ENCODE measurements at regions not wholly inside any gene's neighbourhood (a gene's known extent, or its start where the extent isn't known, plus 50 kb on each side); places are given as distances from the start of the nearest gene placed in this dataset.

DNA sequence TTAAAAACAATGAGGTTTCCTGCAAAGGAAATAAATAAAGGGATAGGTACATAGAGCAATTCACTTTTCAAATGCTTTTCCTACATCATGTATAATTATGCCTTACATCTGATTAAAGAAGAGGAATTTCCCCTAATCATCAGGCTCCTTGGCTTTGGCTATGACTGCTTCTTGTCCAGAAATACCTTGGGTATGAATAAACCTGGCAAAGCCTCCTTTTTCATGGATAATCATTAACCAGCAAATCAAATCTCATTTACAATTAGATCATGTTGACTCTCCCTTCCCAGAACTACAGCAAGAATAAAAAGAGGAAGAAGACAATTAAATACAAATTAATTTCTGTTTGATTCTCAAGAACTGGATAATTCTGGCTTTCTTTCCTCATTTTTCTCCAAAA is 58.0 kb upstream of the CD2AP start:
- TF ChIP-seq, protein P1, sequence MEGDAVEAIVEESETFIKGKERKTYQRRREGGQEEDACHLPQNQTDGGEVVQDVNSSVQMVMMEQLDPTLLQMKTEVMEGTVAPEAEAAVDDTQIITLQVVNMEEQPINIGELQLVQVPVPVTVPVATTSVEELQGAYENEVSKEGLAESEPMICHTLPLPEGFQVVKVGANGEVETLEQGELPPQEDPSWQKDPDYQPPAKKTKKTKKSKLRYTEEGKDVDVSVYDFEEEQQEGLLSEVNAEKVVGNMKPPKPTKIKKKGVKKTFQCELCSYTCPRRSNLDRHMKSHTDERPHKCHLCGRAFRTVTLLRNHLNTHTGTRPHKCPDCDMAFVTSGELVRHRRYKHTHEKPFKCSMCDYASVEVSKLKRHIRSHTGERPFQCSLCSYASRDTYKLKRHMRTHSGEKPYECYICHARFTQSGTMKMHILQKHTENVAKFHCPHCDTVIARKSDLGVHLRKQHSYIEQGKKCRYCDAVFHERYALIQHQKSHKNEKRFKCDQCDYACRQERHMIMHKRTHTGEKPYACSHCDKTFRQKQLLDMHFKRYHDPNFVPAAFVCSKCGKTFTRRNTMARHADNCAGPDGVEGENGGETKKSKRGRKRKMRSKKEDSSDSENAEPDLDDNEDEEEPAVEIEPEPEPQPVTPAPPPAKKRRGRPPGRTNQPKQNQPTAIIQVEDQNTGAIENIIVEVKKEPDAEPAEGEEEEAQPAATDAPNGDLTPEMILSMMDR (IDR thresholded peaks at IDR 0.05), result no peak
- TF ChIP-seq RAD21 (IDR thresholded peaks at IDR 0.05; ENCODE audit: low read length) (no peak), SIN3A (IDR thresholded peaks at IDR 0.05; ENCODE audit: borderline replicate concordance, low read depth, low read length) (no peak), POLR2AphosphoS5 (IDR thresholded peaks at IDR 0.05; ENCODE audit: low read depth, low read length) (no peak), TCF12 (IDR thresholded peaks at IDR 0.05) (no peak), JUND (IDR thresholded peaks at IDR 0.05) (no peak), RCOR1 (IDR thresholded peaks at IDR 0.05; ENCODE audit: low read length) (no peak), EP300 (IDR thresholded peaks at IDR 0.05; ENCODE audit: borderline replicate concordance in 1 of 2, low read depth in 1 of 2, low read length in 1 of 2) (no peak), MXI1 (IDR thresholded peaks at IDR 0.05; ENCODE audit: low read depth, low read length) (no peak), NRF1 (IDR thresholded peaks at IDR 0.05; ENCODE audit: low read depth, low read length) (no peak)
- TF ChIP-seq, protein P2, sequence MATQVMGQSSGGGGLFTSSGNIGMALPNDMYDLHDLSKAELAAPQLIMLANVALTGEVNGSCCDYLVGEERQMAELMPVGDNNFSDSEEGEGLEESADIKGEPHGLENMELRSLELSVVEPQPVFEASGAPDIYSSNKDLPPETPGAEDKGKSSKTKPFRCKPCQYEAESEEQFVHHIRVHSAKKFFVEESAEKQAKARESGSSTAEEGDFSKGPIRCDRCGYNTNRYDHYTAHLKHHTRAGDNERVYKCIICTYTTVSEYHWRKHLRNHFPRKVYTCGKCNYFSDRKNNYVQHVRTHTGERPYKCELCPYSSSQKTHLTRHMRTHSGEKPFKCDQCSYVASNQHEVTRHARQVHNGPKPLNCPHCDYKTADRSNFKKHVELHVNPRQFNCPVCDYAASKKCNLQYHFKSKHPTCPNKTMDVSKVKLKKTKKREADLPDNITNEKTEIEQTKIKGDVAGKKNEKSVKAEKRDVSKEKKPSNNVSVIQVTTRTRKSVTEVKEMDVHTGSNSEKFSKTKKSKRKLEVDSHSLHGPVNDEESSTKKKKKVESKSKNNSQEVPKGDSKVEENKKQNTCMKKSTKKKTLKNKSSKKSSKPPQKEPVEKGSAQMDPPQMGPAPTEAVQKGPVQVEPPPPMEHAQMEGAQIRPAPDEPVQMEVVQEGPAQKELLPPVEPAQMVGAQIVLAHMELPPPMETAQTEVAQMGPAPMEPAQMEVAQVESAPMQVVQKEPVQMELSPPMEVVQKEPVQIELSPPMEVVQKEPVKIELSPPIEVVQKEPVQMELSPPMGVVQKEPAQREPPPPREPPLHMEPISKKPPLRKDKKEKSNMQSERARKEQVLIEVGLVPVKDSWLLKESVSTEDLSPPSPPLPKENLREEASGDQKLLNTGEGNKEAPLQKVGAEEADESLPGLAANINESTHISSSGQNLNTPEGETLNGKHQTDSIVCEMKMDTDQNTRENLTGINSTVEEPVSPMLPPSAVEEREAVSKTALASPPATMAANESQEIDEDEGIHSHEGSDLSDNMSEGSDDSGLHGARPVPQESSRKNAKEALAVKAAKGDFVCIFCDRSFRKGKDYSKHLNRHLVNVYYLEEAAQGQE (IDR thresholded peaks at IDR 0.05; ENCODE audit: low read depth, low read length), result no peak
